SK-N-DZ (cell line): ENCODE measurements at regions not wholly inside any gene's neighbourhood (a gene's known extent, or its start where the extent isn't known, plus 50 kb on each side); places are given as distances from the start of the nearest gene placed in this dataset.
"Not testable (repeated sequence)": the region's sequence is repeated elsewhere in the genome, so short reads cannot be mapped to it uniquely, and the experiment has no call there.

ENCODE experiments used
- DNase-seq: peaks from one replicate; pipeline ENCODE4 v3.0.0-alpha.2; 2015; ENCODE audit warnings: low spot score

- DNase-seq, result not testable (repeated sequence)
These were observed 323.0 kb upstream of the ATP10A start for GRCh38 chr15:26186138-26186537.

GRCh38 chr15:26182441-26182840 lies 319.3 kb upstream of the ATP10A start:
- no peak for DNase-seq

GRCh38 chr15:26179906-26180305 lies 316.8 kb upstream of the ATP10A start:
- no peak for DNase-seq

- DNase-seq, result no peak
These were observed 315.6 kb upstream of the ATP10A start for GRCh38 chr15:26178640-26179220.

- no peak for DNase-seq
These were observed 314.7 kb upstream of the ATP10A start for GRCh38 chr15:26177816-26178215.

- no peak for DNase-seq
These were observed 313.7 kb upstream of the ATP10A start for GRCh38 chr15:26176831-26177230.

- DNase-seq, result no peak
These were observed 308.1 kb upstream of the ATP10A start for GRCh38 chr15:26171266-26171665.

- DNase-seq, result no peak
These were observed 303.3 kb upstream of the ATP10A start for GRCh38 chr15:26166429-26166828.

DNA sequence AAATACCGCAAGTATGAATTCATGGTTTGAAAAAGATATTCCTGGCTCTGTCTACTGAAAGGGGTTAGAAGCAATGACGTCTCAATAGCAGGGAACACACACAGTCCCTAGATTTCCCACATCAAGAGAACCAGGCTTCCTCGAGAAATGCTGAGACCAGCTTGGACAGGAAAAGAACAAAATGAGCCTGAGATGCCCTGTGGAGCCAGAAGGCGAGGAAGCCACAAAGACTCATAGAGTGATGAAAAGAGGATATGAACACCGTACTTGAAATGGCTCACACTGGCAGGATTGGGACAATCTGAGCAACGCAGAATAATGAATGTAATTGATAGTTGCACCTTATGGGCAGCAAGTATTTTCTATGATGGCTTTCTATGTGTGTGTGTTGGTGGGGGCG lies 302.4 kb upstream of the ATP10A start:
- DNase-seq, result no peak

DNA sequence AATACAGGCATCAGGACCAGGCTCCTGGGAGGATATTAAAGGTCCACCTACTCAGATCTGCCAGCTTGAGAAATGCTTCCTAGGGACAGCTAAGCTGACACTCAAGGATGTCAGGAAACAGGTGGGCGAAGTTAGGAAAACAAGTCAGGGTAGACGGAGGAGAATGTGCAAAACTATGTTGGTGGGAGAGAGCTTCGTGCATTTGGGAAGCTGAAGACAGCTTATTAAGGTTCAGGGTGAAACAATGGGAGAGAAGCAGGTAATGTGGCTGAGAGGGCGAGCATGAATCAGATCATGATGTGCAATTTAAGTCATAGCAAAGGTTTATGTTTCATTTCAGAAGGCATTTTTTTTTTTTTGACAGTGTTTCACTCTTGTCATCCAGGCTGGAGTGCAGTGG lies 297.2 kb upstream of the ATP10A start:
- DNase-seq, result no peak

DNA sequence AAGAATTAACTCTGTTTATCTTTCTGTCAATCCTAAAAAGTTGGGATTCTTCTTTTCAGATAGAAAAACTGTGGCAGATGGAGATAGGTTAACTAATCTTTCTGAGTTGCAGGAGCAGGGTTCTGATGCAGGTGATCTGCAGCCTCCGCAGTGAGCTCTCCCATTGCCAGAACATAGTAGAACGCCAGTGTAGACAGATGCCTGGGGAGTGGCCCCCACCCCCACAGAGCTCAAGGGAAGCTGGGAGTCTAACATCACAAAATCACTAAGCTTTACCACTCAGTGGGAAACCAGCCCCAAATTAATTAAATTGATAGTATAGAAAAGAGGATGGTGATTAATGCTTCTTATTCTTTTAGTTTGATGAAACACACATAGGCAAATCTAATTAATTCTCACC lies 295.0 kb upstream of the ATP10A start:
- no peak for DNase-seq

GRCh38 chr15:26157081-26157480 lies 294.0 kb upstream of the ATP10A start:
- no peak for DNase-seq

DNA sequence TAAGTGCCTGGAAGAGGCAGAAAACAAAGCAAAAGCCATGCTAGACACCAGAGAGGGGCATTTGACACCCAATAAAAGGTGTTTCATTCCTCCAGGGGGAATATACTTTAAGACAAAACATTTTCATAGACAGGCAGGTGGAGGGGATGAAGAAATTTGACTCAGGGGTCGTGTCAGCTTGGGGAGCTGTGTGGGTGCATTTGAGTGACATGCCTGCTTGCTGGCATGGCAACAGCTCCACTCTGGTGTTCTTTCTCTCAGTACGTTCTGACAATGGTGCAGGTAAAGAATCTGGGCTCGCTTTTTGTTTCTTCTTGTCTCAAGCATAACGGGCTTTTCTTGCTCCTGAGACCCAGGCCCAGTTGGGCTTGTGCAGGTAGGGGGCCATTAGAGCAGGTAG lies 292.9 kb upstream of the ATP10A start:
- no peak for DNase-seq

- no peak for DNase-seq
These were observed 285.2 kb upstream of the ATP10A start for GRCh38 chr15:26148156-26148860.

DNA sequence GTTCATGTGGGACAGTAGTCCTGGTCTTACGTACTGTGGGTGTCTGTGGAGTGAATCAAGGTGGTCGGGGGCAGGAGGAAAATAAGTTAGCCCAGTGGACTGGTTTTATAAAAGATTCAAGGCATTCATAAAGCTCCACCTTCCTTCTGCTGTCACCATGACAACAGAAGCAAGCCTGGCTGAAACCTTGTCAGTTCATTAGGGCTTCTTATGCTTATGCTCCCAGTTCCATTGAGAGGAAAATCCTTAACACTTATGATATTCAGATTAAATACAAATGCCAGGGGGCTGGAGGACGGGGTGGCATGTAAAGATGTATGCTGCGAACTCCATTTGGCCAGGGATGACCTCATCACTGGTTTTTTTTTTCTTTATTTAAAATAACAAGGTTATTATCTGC lies 283.1 kb upstream of the ATP10A start:
- DNase-seq, result no peak

GRCh38 chr15:26145796-26146195 lies 282.7 kb upstream of the ATP10A start:
- DNase-seq, result no peak

DNA sequence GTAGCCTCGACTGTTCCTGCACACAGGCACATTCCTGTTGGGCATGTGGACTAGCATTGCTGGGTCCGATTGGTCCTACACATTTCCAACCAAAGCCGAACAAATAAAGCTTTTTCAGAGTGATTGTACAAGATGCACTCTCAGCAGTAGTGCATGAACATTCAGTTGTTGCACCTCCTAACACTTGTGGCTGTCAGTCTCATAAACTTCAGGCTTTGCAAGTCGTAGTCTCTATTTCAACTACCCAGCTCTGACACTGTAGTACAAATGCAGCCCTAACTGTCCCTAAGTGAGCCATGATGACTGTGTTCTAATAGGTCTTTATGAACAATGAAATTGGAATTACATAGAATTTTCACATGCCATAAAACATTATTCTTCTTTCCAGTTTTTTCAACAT lies 281.7 kb upstream of the ATP10A start:
- DNase-seq, result no peak

GRCh38 chr15:26143221-26143620 lies 280.1 kb upstream of the ATP10A start:
- no peak for DNase-seq

- DNase-seq, result no peak
These were observed 271.7 kb upstream of the ATP10A start for GRCh38 chr15:26134812-26135211.

- no peak for DNase-seq
These were observed 271.0 kb upstream of the ATP10A start for GRCh38 chr15:26134152-26134551.

DNA sequence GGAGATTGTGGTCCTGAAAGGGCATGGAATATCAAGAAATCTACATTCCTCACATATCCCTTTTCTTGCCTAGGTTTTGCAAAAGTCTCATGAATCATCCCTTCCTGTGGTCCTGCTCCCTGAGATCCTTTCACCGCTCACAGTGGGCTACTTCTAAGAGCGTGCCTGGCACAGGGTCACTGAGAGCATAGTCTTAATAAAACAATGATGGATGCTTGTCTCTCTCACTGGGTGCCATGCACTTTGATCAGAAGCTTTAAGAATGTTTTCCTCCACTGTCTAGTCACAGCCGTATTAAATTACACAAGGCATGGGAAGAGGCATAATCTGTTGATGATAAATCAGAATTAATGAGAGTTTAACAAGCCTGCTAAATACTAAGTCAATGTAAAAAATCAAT lies 269.7 kb upstream of the ATP10A start:
- no peak for DNase-seq

- DNase-seq, result no peak
These were observed 266.7 kb upstream of the ATP10A start for GRCh38 chr15:26129852-26130251.

DNA sequence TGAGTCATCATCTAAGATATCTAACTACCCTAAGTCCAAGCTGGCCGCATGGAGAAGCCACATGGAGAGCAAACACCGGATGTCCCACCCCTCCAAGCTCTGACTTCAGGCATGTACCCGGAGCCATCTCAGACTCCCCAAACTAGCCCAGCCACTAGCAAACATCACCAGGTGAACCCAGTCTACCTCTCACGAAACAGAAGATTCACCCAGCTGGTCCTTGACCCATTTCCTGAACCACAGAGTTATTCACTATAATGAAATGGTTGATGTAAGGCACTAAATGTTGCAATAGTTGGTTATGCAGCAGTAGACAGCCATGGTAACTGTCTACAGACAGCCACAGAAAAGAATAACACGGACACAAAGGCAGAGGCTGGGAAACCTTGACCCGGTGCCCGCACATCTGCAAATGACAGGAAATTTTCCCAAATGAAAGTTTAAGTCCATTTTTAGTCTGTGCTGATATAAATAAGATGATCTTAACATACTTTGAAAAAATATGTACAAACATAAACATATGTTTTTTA lies 265.5 kb upstream of the ATP10A start:
- DNase-seq, result no peak
